K562 (cell line): ENCODE measurements at regions not wholly inside any gene's neighbourhood (a gene's known extent, or its start where the extent isn't known, plus 50 kb on each side); places are given as distances from the start of the nearest gene placed in this dataset.

ENCODE experiments used
- EP300 ChIP-seq: IDR thresholded peaks from 2 replicates; pipeline ENCODE4 v1.6.1; 2012; ENCODE audit warnings: low read length, improper control_type of control experiment
- JUND ChIP-seq, 2 experiments: IDR thresholded peaks; 2 replicates in 1 of 2; 3 replicates in 1 of 2; pipeline ENCODE4 v1.6.1; 2011; ENCODE audit warnings: borderline replicate concordance in 2 of 2, low read depth in 2 of 2, low read length in 2 of 2, improper control_type of control experiment in 1 of 2, missing biosample characterization in 1 of 2, missing genetic modification characterization in 1 of 2, missing genetic modification reagents in 1 of 2
- POLR2A ChIP-seq: fragments of 450-650 bp; conservative IDR thresholded peaks from 2 replicates; pipeline ENCODE4 v1.6.1; 2016
- RAD21 ChIP-seq, 2 experiments: fragments of 250-450 bp in 1 of 2; fragments of 450-650 bp in 1 of 2; sonication (Bioruptor Pico) in 1 of 2; formaldehyde crosslinking in 1 of 2; IDR thresholded peaks in 1 of 2; conservative IDR thresholded peaks in 1 of 2; 2 replicates each; pipeline versions ENCODE4 v1.4.0 to v1.8.0; 2020 to 2022; ENCODE audit warnings: mild to moderate bottlenecking in 2 of 2, moderate library complexity in 1 of 2
- RHOXF2B ChIP-seq: fragments of 250-450 bp; sonication (Bioruptor Pico); conservative IDR thresholded peaks from 2 replicates; pipeline ENCODE4 v1.5.1; 2021
- TAF7 ChIP-seq: fragments of 450-650 bp; IDR thresholded peaks from 2 replicates; pipeline ENCODE4 v1.6.1; 2016; ENCODE audit warnings: missing genetic modification characterization, missing compliant biosample characterization
- ZNF354B ChIP-seq: fragments of 250-450 bp; sonication (Bioruptor Pico); IDR thresholded peaks from 2 replicates; pipeline ENCODE4 v1.4.0; 2020
- TF ChIP-seq, protein P1 (sequence below), 3 experiments: IDR thresholded peaks in 2 of 3; conservative IDR thresholded peaks in 1 of 3; 2 replicates each; pipeline ENCODE4 v1.5.1; 2011 to 2012; ENCODE audit warnings: low read length in 3 of 3, mild to moderate bottlenecking in 3 of 3, control low read depth in 2 of 3, improper control_type of control experiment in 1 of 3, inconsistent platforms in 1 of 3, low read depth in 1 of 3, mixed read lengths in 1 of 3, moderate library complexity in 1 of 3; ENCODE audit not compliant: insufficient read depth in 2 of 3

DNA sequence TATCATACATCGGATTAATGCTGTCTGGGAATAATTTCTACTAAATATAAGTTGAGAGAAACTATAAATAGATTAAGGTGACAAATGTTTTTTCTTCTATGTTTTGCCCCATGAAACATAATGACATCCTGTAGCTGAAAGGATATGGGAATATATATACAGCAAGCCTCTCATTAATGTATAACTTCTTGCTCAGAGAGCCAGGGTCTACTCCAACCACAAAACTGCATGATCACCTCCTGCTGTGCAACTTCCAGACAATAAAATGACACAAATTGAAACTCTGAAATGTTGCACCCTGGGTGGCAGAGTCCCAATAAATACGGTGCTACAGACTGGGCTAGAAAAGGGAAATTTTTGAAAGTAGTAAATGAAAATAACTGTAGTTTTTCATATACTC is 571.9 kb upstream of the CBLB start:
- TF ChIP-seq EP300 (no peak), POLR2A (no peak), RHOXF2B (CRISPR knock-in tag) (no peak), ZNF354B (no peak), RAD21 (CRISPR knock-in tag; conservative IDR thresholded peaks at IDR 0.05 in 1 of 2, IDR thresholded peaks at IDR 0.05 in 1 of 2) (no peak), TAF7 (tag) (no peak), JUND (IDR thresholded peaks at IDR 0.05; ENCODE audit: borderline replicate concordance, low read depth, low read length) (no peak), JUND (tag; IDR thresholded peaks at IDR 0.05; ENCODE audit: borderline replicate concordance, low read depth, low read length) (no peak)
- TF ChIP-seq, protein P1, sequence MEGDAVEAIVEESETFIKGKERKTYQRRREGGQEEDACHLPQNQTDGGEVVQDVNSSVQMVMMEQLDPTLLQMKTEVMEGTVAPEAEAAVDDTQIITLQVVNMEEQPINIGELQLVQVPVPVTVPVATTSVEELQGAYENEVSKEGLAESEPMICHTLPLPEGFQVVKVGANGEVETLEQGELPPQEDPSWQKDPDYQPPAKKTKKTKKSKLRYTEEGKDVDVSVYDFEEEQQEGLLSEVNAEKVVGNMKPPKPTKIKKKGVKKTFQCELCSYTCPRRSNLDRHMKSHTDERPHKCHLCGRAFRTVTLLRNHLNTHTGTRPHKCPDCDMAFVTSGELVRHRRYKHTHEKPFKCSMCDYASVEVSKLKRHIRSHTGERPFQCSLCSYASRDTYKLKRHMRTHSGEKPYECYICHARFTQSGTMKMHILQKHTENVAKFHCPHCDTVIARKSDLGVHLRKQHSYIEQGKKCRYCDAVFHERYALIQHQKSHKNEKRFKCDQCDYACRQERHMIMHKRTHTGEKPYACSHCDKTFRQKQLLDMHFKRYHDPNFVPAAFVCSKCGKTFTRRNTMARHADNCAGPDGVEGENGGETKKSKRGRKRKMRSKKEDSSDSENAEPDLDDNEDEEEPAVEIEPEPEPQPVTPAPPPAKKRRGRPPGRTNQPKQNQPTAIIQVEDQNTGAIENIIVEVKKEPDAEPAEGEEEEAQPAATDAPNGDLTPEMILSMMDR (IDR thresholded peaks at IDR 0.05 in 2 of 3, conservative IDR thresholded peaks at IDR 0.05 in 1 of 3; ENCODE audit: insufficient read depth in 2 of 3, low read depth in 1 of 3, low read length in 3 of 3), result no peak
